Panc1 (cell line): ENCODE measurements at regions not wholly inside any gene's neighbourhood (a gene's known extent, or its start where the extent isn't known, plus 50 kb on each side); places are given as distances from the start of the nearest gene placed in this dataset.

Source experiments
- ATAC-seq: fragments of 200-7000 bp; cut with Tn5 transposase; 2 replicates; pipeline ENCODE4 v1.9.1; 2020; ENCODE audit warnings: mild to moderate bottlenecking, moderate library complexity
- BruUV-seq: library from RNA; stranded (reverse); fragments of 400-500 nt; replicated peaks from 2 replicates; lab custom pipeline; 2021; lab: Mats Ljungman, UMichigan
- CTCF ChIA-PET: fragments of 300-600 bp; sonication (Branson Sonifier 250); formaldehyde crosslinking; loops from one replicate; lab custom pipeline; 2022; ENCODE audit warnings: antibody characterized with exemption; lab: Charles Lee
- POLR2A ChIA-PET: fragments of 300-600 bp; sonication (Branson Sonifier 250); formaldehyde crosslinking; loops from one replicate; lab custom pipeline; 2022; ENCODE audit warnings: antibody characterized with exemption; lab: Charles Lee
- DNase-seq: peaks from one replicate; pipeline ENCODE4 v3.0.0-alpha.2; 2010; ENCODE audit warnings: low read depth, low spot score
- H3K27ac ChIP-seq: 2 replicates; pipeline ENCODE4 v1.5.1; 2011; ENCODE audit warnings: mild to moderate bottlenecking, low read length, inconsistent platforms
- H3K27me3 ChIP-seq: fragments of 200-500 bp; sonication (Bioruptor generic); 2 replicates; pipeline ENCODE4 v1.6.0; 2014; ENCODE audit warnings: low read length, inconsistent platforms; ENCODE audit not compliant: control insufficient read depth, insufficient read depth
- H3K36me3 ChIP-seq: fragments of 200-500 bp; sonication (Bioruptor generic); 2 replicates; pipeline ENCODE4 v1.5.1; 2014; ENCODE audit warnings: inconsistent platforms, mild to moderate bottlenecking, low read length, moderate library complexity; ENCODE audit not compliant: control insufficient read depth, insufficient read depth
- H3K4me1 ChIP-seq: 2 replicates; pipeline ENCODE4 v1.5.1; 2011; ENCODE audit warnings: inconsistent platforms, mild to moderate bottlenecking, low read length, moderate library complexity; ENCODE audit not compliant: control insufficient read depth, insufficient read depth
- H3K4me3 ChIP-seq, 2 experiments: 2 replicates each; pipeline ENCODE4 v1.5.1; 2011 to 2012; ENCODE audit warnings: low read depth in 2 of 2, low read length in 2 of 2, mild to moderate bottlenecking in 2 of 2, inconsistent platforms in 1 of 2, moderate library complexity in 1 of 2
- H3K9me3 ChIP-seq: fragments of 200-500 bp; sonication (Bioruptor generic); 2 replicates; pipeline ENCODE4 v1.5.1; 2014; ENCODE audit warnings: low read depth, mild to moderate bottlenecking, inconsistent platforms, low read length, moderate library complexity; ENCODE audit not compliant: control insufficient read depth, insufficient read depth
- CTCF ChIP-seq: fragments of 450-650 bp; IDR thresholded peaks from 2 replicates; pipeline ENCODE4 v1.5.1; 2017; ENCODE audit warnings: mild to moderate bottlenecking
- POLR2AphosphoS5 ChIP-seq: IDR thresholded peaks from 2 replicates; pipeline ENCODE4 v1.6.1; 2012; ENCODE audit warnings: mild to moderate bottlenecking, low read depth, low read length, moderate library complexity
- SIN3A ChIP-seq: IDR thresholded peaks from 2 replicates; pipeline ENCODE4 v1.6.1; 2012; ENCODE audit warnings: low read depth, mild to moderate bottlenecking, low read length, moderate library complexity, borderline replicate concordance; ENCODE audit not compliant: insufficient read depth
- TCF7L2 ChIP-seq: IDR thresholded peaks from 2 replicates; pipeline ENCODE4 v1.6.1; 2011; ENCODE audit warnings: mild to moderate bottlenecking, low read depth, low read length, inconsistent platforms
- in situ Hi-C: cut with HindIII; loops from 2 replicates; pipeline ENCODE4 v1.10.0; 2016; ENCODE audit warnings: low sequenced_read_pairs, low pct_unique_long_range_greater_than_20kb
- intact Hi-C: fragments of 100-400 bp; cut with micrococcal nuclease; formaldehyde crosslinking; loops from one replicate; pipeline ENCODE4 v1.10.0; 2022; ENCODE audit not compliant: unreplicated experiment
- TF ChIP-seq, protein P1 (sequence below), 2 experiments: IDR thresholded peaks; 2 replicates each; pipeline ENCODE4 v1.6.1; 2011 to 2012; ENCODE audit warnings: low read depth in 2 of 2, control low read depth in 1 of 2, low read length in 1 of 2, mild to moderate bottlenecking in 1 of 2, moderate library complexity in 1 of 2; ENCODE audit not compliant: insufficient read depth in 1 of 2

GRCh38 chr11:97149741-97150140 is 759.9 kb downstream of the JRKL start:
- no peaks in the 10 kb centered on the region for H3K27me3 ChIP-seq
- H3K4me1 ChIP-seq: no peaks in the 10 kb centered on the region
- no peak overlapping the region for H3K27ac ChIP-seq
- H3K36me3 ChIP-seq: no peaks in the 10 kb centered on the region
- H3K9me3 ChIP-seq: no peaks in the 10 kb centered on the region; the same call in 1 of the 2 replicates
- ChIA-PET POLR2A (no interaction called here), CTCF (no interaction called here)
- TF ChIP-seq, protein P1, sequence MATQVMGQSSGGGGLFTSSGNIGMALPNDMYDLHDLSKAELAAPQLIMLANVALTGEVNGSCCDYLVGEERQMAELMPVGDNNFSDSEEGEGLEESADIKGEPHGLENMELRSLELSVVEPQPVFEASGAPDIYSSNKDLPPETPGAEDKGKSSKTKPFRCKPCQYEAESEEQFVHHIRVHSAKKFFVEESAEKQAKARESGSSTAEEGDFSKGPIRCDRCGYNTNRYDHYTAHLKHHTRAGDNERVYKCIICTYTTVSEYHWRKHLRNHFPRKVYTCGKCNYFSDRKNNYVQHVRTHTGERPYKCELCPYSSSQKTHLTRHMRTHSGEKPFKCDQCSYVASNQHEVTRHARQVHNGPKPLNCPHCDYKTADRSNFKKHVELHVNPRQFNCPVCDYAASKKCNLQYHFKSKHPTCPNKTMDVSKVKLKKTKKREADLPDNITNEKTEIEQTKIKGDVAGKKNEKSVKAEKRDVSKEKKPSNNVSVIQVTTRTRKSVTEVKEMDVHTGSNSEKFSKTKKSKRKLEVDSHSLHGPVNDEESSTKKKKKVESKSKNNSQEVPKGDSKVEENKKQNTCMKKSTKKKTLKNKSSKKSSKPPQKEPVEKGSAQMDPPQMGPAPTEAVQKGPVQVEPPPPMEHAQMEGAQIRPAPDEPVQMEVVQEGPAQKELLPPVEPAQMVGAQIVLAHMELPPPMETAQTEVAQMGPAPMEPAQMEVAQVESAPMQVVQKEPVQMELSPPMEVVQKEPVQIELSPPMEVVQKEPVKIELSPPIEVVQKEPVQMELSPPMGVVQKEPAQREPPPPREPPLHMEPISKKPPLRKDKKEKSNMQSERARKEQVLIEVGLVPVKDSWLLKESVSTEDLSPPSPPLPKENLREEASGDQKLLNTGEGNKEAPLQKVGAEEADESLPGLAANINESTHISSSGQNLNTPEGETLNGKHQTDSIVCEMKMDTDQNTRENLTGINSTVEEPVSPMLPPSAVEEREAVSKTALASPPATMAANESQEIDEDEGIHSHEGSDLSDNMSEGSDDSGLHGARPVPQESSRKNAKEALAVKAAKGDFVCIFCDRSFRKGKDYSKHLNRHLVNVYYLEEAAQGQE (IDR thresholded peaks at IDR 0.05; ENCODE audit: insufficient read depth in 1 of 2, low read depth in 2 of 2, low read length in 1 of 2): no peak
- TF ChIP-seq SIN3A (no peak), TCF7L2 (no peak), POLR2AphosphoS5 (no peak), CTCF (no peak)
- no peak overlapping the region for H3K4me3 ChIP-seq
- ATAC-seq (no peak), DNase-seq (no peak)
- intact Hi-C loops: no loop called here
- in situ Hi-C loops: no loop called here
- BruUV-seq: no TSS peak

- no TSS peak for BruUV-seq
- TF ChIP-seq POLR2AphosphoS5: no peak
- no peak for TF ChIP-seq CTCF
- TF ChIP-seq SIN3A: no peak
- TF ChIP-seq, protein P1 (IDR thresholded peaks at IDR 0.05; ENCODE audit: insufficient read depth in 1 of 2, low read depth in 2 of 2, low read length in 1 of 2): no peak
- no peak for TF ChIP-seq TCF7L2
- Histone ChIP-seq H3K27ac (no peak overlapping the region), H3K9me3 (no peaks in the 10 kb centered on the region; the same call in 1 of the 2 replicates), H3K27me3 (no peaks in the 10 kb centered on the region), H3K36me3 (no peaks in the 10 kb centered on the region), H3K4me1 (no peaks in the 10 kb centered on the region), H3K4me3 (no peak overlapping the region)
- DNase-seq (no peak), ATAC-seq (no peak)
- in situ Hi-C loops: no loop called here
- intact Hi-C loops: no loop called here
- ChIA-PET CTCF (interaction anchor here (0.7 kb wide), 1 partner anchor 692 kb away, joined by 4 read pairs; no protein-coding TSS in a partner anchor), POLR2A (no interaction called here)
Observed at GRCh38 chr11:97157221-97157740, 767.5 kb downstream of the JRKL start.
